Endothelial cell of umbilical vein (primary cell): ENCODE measurements at regions not wholly inside any gene's neighbourhood (a gene's known extent, or its start where the extent isn't known, plus 50 kb on each side); places are given as distances from the start of the nearest gene placed in this dataset.

ENCODE experiments used
- CTCF ChIP-seq, 2 donors: IDR thresholded peaks; 1 replicate in 1 of 2; 2 replicates in 1 of 2; pipeline ENCODE4 v1.5.1; 2011; ENCODE audit warnings: low read length in 2 of 2, mild to moderate bottlenecking in 2 of 2, moderate library complexity in 2 of 2, control low read depth in 1 of 2, inconsistent platforms in 1 of 2, low read depth in 1 of 2; ENCODE audit not compliant: insufficient read depth in 1 of 2; ENCODE audit errors: extremely low read depth in 1 of 2
- POLR2A ChIP-seq: IDR thresholded peaks from 2 replicates; pipeline ENCODE4 v1.6.1; 2012; ENCODE audit warnings: low read depth, mild to moderate bottlenecking, control low read depth, low read length
- POLR2AphosphoS5 ChIP-seq: IDR thresholded peaks from 2 replicates; pipeline ENCODE4 v1.6.1; 2012; ENCODE audit warnings: low read depth, mild to moderate bottlenecking, control low read depth, low read length, moderate library complexity; ENCODE audit not compliant: insufficient read depth

GRCh38 chr2:133976659-133977058 lies 277.2 kb upstream of the MGAT5 start:
- TF ChIP-seq CTCF (IDR thresholded peaks at IDR 0.05; ENCODE audit: extremely low read depth in 1 of 2, insufficient read depth in 1 of 2, low read depth in 1 of 2, low read length in 2 of 2) (no peak), POLR2AphosphoS5 (no peak), POLR2A (no peak)
